Activated naive CD8-positive, alpha-beta T cell treated with anti-CD3 and anti-CD28 coated beads, Interleukin-2, amount 50 U/mL, for 16 hours (primary cell): ENCODE measurements at regions not wholly inside any gene's neighbourhood (a gene's known extent, or its start where the extent isn't known, plus 50 kb on each side); places are given as distances from the start of the nearest gene placed in this dataset.

Experiments used
- DNase-seq: peaks from one replicate; pipeline ENCODE4 v3.0.0-alpha.2; 2020; ENCODE audit warnings: low read depth, low spot score

GRCh38 chr9:109941771-109942170, 161.8 kb downstream of the PALM2AKAP2 start:
- DNase-seq, result no peak

- DNase-seq, result no peak
These were observed 165.6 kb downstream of the PALM2AKAP2 start for GRCh38 chr9:109945573-109945972.

GRCh38 chr9:109948453-109948852, 168.5 kb downstream of the PALM2AKAP2 start:
- no peak for DNase-seq

GRCh38 chr9:109950710-109951443, 170.9 kb downstream of the PALM2AKAP2 start:
- no peak for DNase-seq

GRCh38 chr9:109953300-109953699, 173.3 kb downstream of the PALM2AKAP2 start:
- no peak for DNase-seq

GRCh38 chr9:109953813-109954497, 174.0 kb downstream of the PALM2AKAP2 start:
- DNase-seq, result no peak

GRCh38 chr9:109956717-109957440, 176.9 kb downstream of the PALM2AKAP2 start:
- DNase-seq, result no peak

GRCh38 chr9:109959679-109960078, 179.7 kb downstream of the PALM2AKAP2 start:
- no peak for DNase-seq

- DNase-seq, result no peak
These were observed 181.6 kb downstream of the PALM2AKAP2 start for GRCh38 chr9:109961626-109962025.

GRCh38 chr9:109962215-109962614, 182.2 kb downstream of the PALM2AKAP2 start:
- no peak for DNase-seq

- no peak for DNase-seq
These were observed 183.1 kb downstream of the PALM2AKAP2 start for GRCh38 chr9:109963079-109963478.

- no peak for DNase-seq
These were observed 186.8 kb downstream of the PALM2AKAP2 start for GRCh38 chr9:109966643-109967368.

- no peak for DNase-seq
These were observed 187.9 kb downstream of the PALM2AKAP2 start for GRCh38 chr9:109967651-109968642.

GRCh38 chr9:109969011-109969410, 189.0 kb downstream of the PALM2AKAP2 start:
- DNase-seq, result no peak

GRCh38 chr9:109969573-109970237, 189.7 kb downstream of the PALM2AKAP2 start:
- DNase-seq, result no peak

GRCh38 chr9:109971226-109971625, 191.2 kb downstream of the PALM2AKAP2 start:
- DNase-seq, result no peak

- DNase-seq, result no peak
These were observed 192.3 kb downstream of the PALM2AKAP2 start for GRCh38 chr9:109972026-109972882.

GRCh38 chr9:109973336-109973735, 193.3 kb downstream of the PALM2AKAP2 start:
- no peak for DNase-seq
